ENCODE measurements at regions not wholly inside any gene's neighbourhood (a gene's known extent, or its start where the extent isn't known, plus 50 kb on each side); places are given as distances from the start of the nearest gene placed in this dataset.

GRCh38 chr4:27123123-27123768, 262.6 kb downstream of the STIM2 start:
- peak; percentile 93 for DNase-seq

DNA sequence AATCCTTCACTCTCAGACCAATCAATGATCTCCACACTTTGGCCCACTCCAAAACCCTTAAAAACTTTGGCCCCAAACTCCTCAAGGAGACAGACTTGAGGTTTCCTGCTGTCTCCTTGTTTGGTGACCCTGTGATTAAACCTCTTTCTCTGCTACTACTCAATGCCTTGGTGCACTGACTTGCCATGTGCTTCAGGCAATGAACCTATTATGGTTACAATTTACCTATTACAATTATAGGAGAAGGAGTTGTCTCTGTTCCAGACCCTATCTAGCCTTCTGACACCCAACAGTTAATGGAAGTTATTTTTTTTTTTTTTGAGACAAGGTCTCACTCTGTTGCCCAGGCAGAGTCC, 263.1 kb downstream of the STIM2 start:
- peak; percentile 37 for DNase-seq

GRCh38 chr4:27126895-27127294, 266.3 kb downstream of the STIM2 start:
- DNase-seq = peak; percentile 95

DNA sequence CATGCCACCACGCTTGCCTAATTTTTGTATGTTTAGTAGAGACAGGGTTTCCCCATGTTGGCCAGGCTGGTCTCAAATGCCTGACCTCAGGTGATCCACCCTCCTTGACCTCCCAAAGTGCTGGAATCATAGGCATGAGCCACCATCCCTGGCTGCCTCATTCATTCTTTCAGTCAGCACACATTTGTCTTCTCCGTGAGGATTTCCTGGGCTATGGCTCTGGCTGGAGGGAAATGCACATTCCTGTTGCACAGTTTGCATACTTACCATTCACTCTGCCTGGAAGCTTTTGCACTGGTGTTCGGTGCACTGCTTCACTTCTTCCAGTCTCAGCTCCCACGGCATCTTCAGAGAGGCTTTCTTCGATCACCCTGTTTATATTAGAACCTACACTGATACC, 267.8 kb downstream of the STIM2 start:
- no peak for DNase-seq

DNA sequence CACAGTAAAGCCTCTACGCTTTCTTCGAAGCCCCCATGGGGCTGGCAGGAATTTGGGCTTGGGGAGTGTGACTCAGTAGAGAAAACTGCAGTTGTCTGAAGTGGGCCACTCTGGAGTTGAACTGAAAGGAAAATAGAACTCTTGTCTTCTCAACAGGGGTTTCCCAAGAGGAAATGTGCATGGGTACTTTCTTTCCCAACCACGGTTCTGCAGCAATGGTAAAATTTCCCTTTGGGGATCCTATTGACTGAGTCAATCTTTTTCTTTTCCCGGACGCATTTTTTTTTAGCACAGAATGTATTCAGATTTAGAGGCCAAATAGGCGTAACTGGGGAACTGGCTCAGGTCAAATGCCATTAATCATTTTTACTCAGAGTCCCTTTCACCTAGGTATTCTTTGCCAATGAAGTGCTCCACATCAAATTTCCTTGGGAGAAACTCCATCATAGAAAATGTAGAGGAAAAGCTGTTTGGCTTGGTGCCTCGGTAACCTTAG, 269.3 kb downstream of the STIM2 start:
- no peak for DNase-seq

- DNase-seq = no peak
These were observed 271.9 kb downstream of the STIM2 start for GRCh38 chr4:27132497-27132896.

GRCh38 chr4:27140486-27140885, 279.8 kb downstream of the STIM2 start:
- DNase-seq = no peak

DNA sequence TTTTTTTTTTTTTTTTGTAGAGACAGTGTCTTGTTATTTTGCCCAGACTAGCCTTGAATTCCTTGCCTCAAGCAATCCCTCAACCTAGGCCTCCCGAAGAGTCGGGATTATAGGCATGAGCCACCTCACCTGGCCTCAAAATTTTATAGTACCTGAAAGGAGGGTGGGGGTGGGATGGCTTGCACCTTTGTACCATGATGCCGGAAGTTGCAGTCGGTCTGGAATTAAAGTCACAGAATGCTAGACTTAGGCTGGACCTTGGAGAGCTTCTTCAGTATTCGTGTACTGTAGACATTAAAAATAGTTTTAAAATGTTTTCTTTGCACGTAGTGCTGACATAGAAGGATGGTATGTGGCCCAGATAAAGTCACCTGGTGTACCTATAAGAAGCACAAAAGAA, 280.9 kb downstream of the STIM2 start:
- no peak for DNase-seq

DNA sequence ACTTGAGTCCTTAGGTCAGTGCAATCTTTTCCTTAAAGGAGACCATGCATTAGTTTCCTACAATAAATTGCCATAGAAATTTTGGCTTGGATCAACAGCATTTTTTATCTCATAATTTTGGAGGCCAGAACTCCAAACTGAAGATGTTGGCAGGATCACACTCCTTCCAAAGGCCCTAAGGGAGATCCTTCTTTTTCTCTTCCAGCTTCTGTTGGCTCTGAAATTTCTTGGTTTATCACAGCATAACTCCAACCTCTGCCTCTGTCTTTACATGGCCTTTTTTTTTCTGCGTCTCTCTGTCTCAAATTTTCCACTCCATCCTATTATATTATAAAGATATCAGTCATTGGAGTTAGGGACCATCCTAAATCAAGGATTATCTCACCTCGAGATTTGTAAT, 282.2 kb downstream of the STIM2 start:
- DNase-seq = no peak

- no peak for DNase-seq
These were observed 285.0 kb downstream of the STIM2 start for GRCh38 chr4:27145597-27145996.

DNA sequence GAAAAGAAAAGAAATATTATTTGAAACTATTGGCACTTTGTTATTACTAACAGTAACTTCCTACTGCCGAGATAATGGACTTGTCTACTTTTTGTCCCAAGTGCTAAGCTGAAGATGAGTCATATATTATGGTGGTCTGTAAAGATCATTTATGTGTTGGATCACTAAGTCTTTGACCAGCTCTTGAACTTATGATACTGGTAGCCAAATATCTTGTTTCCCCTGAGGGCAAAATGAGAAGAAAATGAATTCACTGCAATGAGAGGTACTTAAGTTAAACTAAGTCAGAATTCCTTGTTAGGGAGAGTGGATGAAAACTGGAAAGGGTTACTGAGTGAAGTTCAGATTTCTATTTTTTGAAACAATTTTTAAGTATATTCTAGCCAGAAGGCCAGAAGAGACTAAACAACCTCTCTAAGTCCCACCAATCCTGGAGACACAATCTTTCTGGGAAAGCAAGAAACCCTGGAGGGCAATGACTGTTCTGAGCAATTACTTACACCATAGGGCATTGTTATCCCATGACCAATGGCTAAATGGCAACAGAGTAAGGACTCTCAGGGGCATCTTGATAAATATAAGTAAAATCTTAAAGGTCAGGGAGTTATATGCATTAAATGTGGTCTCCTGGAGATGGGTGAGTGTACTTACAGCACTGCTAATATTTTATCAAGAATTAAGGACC, 287.7 kb downstream of the STIM2 start:
- no peak for DNase-seq

DNA sequence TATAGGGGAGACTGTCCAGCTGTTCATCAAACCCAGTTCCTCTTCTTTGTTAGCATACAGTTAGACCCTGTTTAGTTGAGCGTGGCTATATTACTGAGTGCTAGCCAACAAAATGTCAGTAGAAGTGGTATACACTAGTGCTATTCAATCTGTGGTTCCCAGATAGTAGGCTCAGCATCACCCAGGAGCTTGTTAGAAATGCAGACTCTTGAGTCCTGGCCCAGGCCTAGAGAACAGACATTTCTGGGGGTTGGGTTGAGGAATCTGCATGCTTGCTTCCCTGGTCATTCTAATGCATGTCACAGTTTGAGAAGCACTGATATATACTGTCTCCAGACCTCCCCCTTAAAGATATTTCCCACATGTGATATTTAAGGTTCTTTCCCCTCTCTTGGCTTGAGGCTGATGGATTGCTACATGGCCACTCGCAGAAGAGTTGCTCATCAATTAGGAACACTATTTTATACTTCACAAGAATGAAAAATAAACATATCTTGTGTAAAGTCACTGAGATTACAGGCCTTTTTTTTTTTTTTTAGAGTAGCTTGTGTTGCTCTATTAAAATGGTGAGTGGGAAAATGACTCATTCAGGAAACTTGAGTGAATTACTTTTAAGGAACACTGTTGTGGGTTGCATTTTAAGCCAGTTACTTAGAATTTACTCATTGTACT, 289.0 kb downstream of the STIM2 start:
- DNase-seq = peak; percentile 31

DNA sequence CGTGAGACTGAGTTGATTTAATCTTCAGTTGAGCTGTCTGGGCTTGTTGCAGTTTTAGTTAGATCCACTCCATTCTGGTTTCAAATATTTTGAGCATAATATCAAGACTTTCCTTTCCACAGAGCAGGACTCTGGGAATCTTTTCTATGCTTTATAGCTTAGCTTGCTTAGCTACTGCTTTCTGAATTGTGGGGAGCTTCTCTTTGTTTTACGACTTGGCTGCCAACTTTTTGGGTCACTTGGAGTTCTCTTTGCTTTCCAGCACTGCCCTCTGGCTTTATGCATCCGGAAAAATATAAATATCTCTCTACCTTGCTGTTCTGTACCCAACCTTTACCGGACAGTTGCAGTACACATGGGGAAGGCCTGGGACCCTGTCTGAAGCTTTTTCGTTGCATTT, 292.1 kb downstream of the STIM2 start:
- DNase-seq = no peak

- peak; percentile 88 for DNase-seq
These were observed 294.1 kb downstream of the STIM2 start for GRCh38 chr4:27154706-27155105.

DNA sequence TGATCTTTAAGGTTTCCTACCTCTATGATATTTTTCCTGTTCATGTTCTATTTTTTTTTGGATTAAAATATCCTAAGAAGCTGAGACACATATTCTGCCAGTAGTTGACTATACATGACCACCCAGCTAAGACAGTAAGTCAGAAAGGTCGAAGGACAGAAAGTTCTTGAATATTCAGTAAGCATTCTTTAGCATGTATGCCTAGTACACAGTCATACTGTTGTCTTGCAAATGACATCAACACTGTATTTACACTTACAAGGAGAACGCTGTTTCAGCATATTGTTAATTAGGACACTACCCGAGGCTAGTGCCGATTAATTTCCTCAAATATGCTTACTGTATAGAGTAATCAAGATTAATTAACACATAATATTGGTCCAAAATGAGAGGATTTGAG, 300.6 kb downstream of the STIM2 start:
- no peak for DNase-seq

DNA sequence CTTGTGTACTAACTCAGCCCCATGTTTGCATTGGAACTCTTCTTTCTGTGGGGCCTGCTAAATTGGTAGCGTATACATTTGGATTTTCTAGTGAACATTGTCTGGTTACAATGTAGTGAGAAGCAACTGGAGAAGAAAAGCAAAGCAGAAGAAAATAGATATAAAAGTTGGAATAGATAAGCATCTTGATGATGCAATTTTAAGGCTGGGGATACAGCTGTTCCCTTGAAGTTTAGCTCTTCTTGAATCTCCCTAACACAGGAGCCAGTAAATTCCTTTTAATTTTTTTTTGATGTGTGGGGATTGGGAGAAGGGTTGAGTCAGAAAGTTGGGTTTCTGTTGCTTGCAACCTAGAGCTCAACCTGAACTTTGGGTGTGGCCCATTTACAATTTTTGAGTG, 308.1 kb downstream of the STIM2 start:
- DNase-seq = no peak

GRCh38 chr4:27173280-27173679, 312.6 kb downstream of the STIM2 start:
- DNase-seq = no peak

DNA sequence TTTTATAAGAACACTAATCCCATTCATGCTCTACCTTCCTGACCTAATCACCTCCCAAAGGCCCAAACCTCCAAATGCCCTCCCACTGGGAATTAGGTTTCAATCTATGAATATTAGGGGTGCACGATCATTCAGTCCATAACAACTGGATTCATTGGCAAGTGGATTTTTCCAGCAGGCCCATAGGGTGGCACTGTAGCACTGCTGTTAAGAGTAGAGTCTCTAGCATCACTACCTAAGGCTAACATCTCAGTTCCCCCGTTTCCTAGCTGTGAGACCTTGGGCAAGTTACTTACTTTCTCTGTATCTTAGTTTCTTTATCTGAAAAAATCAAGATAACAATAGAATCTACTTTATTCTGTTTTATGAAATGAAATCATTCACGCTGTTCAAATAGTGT, 315.8 kb downstream of the STIM2 start:
- DNase-seq = peak; percentile 88

DNA sequence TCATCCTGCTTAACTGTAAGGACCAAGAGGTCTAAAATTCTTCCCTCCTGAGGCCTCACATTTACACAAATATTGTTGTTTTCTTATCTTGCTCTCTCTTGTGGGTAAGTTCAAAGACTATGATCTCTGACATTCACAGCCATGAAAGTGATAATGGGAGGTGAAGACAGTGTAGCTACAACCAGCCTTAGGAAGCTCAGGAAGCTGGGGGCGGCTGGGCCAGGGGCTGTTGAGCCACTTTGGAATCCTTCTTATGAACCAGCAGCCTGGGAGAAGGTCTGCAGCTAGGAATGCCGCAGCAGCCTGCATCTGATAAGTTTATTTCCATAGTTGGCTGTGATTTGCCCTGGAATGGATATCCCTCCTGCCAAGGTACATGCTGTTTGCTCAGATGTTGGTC, 316.2 kb downstream of the STIM2 start:
- DNase-seq = peak; percentile 53

- no peak for DNase-seq
These were observed 317.4 kb downstream of the STIM2 start for GRCh38 chr4:27178061-27178460.

DNA sequence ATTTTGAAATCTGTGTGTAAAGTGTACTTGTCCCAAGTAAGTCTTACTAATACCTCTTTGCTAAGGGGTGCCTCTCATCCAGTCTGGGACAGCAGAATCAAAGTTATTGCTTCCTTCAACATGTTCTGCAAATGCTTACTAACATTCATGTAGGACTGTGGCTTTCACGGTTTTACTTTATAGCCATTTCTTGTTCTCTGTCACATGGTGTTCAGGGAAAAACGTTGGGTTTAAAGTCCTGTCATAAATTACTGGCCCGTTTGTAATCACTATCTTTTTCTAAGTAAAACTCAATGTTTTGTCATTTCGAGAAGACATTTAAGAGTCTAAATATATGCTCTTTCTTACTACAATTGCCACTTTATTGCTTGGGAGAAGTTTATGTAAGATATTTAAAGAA, 321.1 kb downstream of the STIM2 start:
- DNase-seq = no peak

DNA sequence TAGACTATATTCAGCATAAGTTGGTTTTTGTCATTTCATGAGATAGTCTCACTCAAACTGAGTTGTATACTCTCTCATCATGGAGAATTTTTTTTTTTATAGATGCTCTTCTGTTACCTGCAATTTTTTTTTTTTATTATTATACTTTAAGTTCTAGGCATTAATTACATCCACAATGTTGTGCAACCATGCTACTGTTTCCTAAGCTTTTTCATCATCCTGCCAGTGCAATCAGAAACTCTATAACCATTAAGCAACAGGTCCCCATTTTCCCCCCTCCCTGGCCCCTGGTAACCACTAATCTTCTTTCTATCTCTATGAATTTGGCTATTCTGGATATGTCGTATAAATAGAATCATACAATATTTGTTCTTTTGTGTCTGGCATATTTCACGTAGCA, 321.6 kb downstream of the STIM2 start:
- no peak for DNase-seq

DNA sequence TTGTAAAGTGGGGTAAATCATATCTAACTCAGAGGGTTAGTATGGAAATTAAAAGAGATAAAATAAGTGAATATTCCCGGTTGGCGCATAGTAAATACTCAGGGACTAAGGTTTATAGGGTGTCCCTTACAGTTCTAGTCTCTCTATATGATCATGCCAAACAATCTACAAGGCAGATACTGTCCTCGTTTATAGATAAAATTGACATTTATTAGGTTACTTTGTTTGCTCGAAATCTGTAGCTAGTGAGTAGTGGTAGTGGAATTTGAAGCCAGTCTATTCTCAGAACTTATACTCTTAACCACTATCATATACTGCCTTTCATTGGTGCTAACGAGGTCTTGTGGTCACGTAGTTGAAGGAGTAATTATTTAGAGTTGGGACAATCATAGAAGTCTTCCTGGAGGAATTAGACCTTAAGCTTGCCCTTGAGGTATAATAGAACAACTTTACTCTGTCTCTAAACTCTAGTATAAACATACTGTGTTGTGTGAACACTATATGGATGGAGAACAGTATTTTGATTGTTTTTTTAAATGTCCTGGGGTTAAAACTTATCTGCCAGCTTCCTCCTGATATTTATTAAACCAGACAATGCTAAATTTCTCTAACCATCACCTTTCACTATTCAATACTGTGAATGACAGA, 324.0 kb downstream of the STIM2 start:
- DNase-seq = no peak

- DNase-seq = no peak
These were observed 326.1 kb downstream of the STIM2 start for GRCh38 chr4:27186710-27187109.
